ENCODE measurements at regions not wholly inside any gene's neighbourhood (a gene's known extent, or its start where the extent isn't known, plus 50 kb on each side); places are given as distances from the start of the nearest gene placed in this dataset.

DNA sequence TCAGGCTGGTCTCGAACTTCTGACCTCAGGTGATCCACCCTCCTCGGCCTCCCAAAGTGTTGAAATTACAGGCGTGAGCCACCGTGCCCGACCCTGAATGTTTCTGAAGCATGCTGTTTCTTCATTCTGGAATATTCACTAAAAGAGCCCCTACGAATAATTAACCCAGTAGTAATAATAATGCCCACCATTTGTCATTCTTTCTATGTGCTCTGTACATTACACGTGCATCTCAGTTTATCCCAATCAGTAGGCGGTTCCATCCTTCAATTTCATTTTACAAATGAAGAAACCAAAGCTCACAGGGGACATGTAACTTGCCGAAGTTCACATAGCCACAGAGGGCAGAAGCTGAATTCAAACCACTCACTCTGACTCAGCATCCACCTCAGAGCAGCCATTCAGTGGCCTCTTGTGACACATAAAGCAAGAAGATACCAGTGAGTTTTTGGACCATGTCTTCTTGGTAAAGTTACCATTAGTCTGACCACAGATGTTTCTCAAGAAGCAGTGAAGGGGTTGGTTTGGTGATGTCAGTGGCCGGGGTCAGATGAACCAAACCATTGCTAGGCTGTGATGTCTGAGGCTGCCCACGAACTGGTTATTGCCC, 71.9 kb upstream of the DUSP5 start:
- no peak for DNase-seq
- H3K4me3 ChIP-seq (ENCODE audit: insufficient read depth, low read depth, low read length), result no peak overlapping the region

DNA sequence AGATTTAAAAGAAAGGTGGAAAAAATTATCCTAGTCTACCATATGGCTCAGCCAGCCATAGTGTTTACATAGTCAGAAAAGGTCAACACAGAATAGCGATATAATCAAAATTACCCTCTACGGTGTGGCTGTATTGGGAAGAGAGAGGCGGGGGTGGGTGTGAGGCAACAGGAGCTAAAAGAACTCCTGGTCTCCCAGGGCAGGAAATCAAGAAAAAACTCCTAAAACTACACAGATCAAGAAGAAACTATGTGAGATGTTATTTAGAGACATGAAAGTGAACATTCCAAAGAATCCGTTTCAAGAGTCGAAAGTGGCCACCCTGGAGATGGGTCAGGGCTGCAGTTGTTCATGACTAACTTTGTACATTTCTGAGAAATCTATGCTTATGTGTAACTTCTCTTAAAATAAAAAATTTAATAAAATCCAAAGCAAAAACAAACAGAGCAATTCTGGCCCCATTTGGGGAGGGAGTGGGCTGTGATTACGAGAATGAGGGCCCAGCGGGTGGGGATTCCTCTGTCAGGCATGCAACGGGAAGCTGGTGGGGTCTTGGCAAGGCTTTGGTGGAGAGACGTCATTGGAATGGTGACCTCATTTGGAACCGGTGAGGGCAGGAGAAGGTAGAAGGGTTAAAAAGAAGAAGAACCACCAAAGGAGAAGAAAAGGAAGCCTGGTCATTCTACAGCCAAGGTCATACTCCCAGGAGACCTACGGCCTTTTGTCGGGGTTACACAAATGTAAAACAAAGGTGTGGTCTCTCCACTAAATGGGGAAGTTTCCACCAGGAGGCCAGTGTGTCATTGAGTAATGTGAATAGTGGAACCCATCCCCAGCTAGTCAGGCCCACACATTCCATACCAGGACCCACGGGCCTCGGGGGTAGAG, 71.2 kb upstream of the DUSP5 start:
- no peak overlapping the region for H3K4me3 ChIP-seq (ENCODE audit: insufficient read depth, low read depth, low read length)
- DNase-seq, result no peak
- no peaks in the 10 kb centered on the region for H3K27me3 ChIP-seq (ENCODE audit: control insufficient read depth, insufficient read depth, low read length)
- no peaks in the 10 kb centered on the region for H3K36me3 ChIP-seq (replicated peaks; ENCODE audit: control insufficient read depth, insufficient read depth, low read length)

More for the DNA sequence above, 71.9 kb upstream of the DUSP5 start:
- H3K27me3 ChIP-seq (ENCODE audit: control insufficient read depth, insufficient read depth, low read length), result no peaks in the 10 kb centered on the region
- no peaks in the 10 kb centered on the region for H3K36me3 ChIP-seq (replicated peaks; ENCODE audit: control insufficient read depth, insufficient read depth, low read length)

DNA sequence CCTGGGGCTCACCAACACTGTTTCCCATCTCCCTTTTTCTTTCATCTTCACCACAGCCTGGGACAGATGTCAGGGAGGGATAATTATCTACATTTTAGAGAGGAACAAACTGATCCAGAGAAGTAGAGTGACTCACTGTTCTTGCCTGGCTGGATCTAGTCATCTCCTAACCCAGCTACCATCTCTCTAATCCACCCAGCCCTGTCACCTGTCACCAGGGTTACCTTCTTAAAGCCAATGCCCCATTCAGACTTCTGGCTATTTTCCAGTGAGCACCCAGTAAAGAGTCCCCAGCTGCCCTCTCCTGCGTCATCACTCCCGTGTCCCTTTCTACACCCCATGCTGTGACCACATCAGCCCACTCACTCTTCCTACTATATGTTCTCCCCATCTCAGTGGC, 68.4 kb upstream of the DUSP5 start:
- Histone ChIP-seq H3K4me3 (ENCODE audit: insufficient read depth, low read depth, low read length) (no peak overlapping the region), H3K36me3 (replicated peaks; ENCODE audit: control insufficient read depth, insufficient read depth, low read length) (no peaks in the 10 kb centered on the region), H3K27me3 (ENCODE audit: control insufficient read depth, insufficient read depth, low read length) (no peaks in the 10 kb centered on the region)
- DNase-seq, result no peak

DNA sequence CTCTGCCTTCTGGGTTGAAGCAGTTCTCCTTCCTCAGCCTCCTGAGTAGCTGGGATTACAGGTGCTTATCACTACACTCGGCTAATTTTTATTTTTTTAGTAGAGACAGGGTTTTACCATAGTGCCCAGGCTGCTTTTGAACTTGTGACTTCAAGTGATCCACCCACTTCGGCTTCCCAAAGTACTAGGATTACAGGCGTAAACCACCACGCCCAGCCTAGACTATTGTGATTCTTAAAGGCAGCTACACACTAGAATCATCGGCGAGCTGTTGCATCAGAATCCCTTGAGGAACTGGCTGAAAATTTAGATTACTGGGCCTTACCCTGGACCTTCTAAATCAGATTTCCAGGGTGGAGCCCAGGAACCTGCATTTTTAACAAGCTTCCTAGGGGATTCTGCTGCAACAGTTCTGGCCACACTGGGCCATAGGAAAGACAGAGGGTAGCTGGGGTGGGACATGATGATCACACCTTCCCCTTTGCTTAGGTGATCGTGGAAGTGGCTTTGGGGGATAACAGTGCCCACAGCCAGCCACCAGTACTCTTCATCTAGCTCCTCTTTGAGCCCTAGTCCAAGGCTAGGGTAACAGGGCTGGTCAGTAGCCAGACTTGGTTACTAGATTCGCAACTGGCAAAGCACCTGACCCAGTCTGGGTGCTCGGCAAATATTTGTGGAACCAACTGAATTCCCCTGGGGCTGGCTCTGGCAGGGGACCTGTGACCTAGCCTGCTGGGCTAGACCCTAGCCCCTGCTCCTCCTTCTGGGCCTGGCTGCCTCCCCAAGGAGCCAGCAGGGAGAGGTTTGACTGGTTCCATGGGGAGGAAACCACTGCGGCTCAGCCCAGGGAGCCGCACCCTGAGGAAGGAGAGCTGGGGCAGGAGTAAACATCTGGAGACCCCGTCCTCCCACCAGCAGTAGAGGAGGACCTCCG, 67.1 kb upstream of the DUSP5 start:
- DNase-seq, result no peak
- Histone ChIP-seq H3K36me3 (replicated peaks; ENCODE audit: control insufficient read depth, insufficient read depth, low read length) (no peaks in the 10 kb centered on the region), H3K4me3 (ENCODE audit: insufficient read depth, low read depth, low read length) (no peak overlapping the region), H3K27me3 (ENCODE audit: control insufficient read depth, insufficient read depth, low read length) (no peaks in the 10 kb centered on the region)

DNA sequence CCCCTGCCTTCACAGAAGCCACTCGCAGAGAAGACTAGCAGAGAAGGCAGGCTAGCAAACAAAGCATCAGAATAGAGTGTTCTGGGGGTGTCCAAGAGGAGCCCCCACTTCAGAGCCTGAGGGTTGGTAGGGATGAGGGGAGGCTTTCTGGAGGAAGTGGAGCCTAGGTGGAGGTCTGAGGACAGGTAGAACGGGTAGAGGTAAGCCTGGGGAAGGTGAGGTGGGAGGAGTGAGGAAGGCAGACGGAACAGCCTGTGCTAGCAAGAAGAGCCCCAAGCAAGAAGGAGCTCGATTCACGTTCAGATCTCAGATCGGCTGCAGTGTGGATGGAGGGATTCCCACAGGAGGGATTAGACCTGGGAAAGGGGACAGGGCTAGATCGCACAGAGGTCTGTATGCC, 66.0 kb upstream of the DUSP5 start:
- DNase-seq, result no peak
- Histone ChIP-seq H3K36me3 (replicated peaks; ENCODE audit: control insufficient read depth, insufficient read depth, low read length) (no peaks in the 10 kb centered on the region), H3K27me3 (ENCODE audit: control insufficient read depth, insufficient read depth, low read length) (no peaks in the 10 kb centered on the region), H3K4me3 (ENCODE audit: insufficient read depth, low read depth, low read length) (no peak overlapping the region)

DNA sequence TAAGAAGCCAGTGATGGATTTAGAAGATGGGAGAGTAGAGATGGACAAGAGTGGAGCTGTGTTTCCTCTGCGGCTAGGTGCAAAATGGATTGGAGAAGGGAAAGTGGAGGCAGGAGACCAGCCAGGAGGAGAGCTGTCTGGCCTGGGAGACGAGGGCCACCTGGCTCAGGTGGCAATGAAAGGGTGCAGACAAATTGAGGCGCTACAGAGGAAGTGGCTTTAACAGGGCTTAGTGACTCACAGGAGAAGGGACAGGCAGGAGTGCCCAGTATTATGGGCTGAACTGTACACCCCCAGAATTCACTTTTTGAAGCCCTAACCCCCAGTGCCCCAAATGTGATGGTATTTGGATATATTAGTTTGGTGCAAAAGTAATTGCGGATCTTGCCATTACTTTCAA, 65.6 kb upstream of the DUSP5 start:
- Histone ChIP-seq H3K4me3 (ENCODE audit: insufficient read depth, low read depth, low read length) (no peak overlapping the region), H3K36me3 (replicated peaks; ENCODE audit: control insufficient read depth, insufficient read depth, low read length) (no peaks in the 10 kb centered on the region), H3K27me3 (ENCODE audit: control insufficient read depth, insufficient read depth, low read length) (no peaks in the 10 kb centered on the region)
- DNase-seq, result no peak

DNA sequence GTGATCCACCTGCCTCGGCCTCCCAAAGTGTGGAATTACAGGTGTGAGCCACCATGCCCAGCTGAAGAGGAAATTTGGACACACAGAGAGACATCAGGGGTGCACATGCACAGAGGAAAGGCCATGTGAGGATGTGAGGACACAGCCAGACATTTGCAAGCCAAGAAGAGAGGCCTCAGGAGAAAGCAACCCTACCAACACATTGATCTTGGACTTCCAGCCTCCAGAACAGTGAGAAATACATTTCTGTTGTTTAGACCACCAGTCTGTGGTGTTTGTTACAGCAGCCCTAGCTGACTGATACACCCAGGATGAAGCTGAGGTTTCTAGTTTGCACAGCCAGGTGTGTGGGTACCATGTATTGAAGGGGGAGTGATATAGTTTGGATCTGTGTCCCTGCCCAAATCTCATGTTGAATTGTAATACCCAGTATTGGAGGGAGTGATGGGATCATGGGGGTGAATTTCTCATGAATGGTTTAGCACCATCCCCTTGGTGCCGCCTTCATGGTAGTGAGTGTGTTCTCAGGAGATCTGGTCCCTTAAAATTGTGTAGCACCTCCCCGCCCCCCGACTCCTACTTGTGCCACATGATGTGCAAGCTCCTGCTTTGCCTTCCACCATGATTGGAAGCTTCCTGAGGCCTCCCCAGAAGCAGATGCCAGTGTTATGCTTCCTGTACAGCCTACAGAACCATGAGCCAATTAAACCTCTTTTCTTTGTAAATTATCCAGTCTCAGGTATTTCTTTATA, 64.7 kb upstream of the DUSP5 start:
- no peaks in the 10 kb centered on the region for H3K36me3 ChIP-seq (replicated peaks; ENCODE audit: control insufficient read depth, insufficient read depth, low read length)
- H3K27me3 ChIP-seq (ENCODE audit: control insufficient read depth, insufficient read depth, low read length), result no peaks in the 10 kb centered on the region
- DNase-seq, result no peak
- no peak overlapping the region for H3K4me3 ChIP-seq (ENCODE audit: insufficient read depth, low read depth, low read length)

DNA sequence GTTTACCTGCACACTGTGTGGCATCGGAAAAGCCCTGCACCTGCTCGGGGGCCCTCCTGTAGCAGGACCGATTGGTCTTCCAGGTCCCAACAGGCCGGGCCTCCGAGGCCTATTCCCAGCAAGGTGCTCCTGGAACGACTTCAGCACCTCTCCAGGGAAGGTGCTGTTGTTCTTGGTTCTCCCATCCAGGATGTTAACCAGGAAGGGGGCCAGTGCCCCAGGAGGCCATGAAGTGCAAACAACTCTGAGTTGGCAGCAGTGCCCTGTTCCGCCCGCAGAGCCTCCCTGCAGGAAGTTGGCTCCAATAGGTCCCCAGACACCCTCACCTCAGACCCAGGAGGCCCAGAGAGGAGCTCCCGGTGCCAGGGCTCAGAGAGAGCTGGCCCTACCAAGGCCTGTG, 64.0 kb upstream of the DUSP5 start:
- Histone ChIP-seq H3K27me3 (ENCODE audit: control insufficient read depth, insufficient read depth, low read length) (no peaks in the 10 kb centered on the region), H3K4me3 (ENCODE audit: insufficient read depth, low read depth, low read length) (no peak overlapping the region), H3K36me3 (replicated peaks; ENCODE audit: control insufficient read depth, insufficient read depth, low read length) (no peaks in the 10 kb centered on the region)
- no peak for DNase-seq

DNA sequence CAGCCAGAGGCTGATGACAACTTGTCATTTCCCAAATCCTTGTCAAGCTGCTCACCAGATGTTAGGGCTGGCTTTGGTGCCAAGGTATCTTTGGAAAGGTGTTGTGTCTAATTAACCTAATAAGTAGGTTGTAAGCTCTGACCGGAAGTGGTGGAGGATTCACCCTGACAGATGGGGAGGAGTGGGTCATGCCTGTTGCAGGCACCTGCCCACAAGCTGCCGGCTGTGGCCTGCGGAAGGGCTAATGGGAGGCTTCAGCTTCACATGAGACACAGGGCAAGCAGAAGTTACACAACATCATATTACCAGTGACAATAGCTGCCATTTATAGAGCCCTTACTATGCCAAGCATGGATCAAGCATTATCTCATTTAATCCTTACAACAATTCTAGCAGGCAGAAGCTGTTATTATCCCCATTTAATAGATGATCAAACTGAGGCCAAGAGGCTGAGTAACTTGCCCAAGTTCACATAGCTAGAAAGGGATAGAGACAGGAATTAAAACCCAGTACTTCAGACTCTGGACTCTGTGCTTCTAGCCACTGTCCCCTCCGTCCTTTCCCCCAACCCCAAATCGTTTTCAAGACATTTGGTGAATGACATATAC, 63.1 kb upstream of the DUSP5 start:
- no peak for DNase-seq
- Histone ChIP-seq H3K4me3 (ENCODE audit: insufficient read depth, low read depth, low read length) (no peak overlapping the region), H3K36me3 (replicated peaks; ENCODE audit: control insufficient read depth, insufficient read depth, low read length) (no peaks in the 10 kb centered on the region), H3K27me3 (ENCODE audit: control insufficient read depth, insufficient read depth, low read length) (no peaks in the 10 kb centered on the region)

DNA sequence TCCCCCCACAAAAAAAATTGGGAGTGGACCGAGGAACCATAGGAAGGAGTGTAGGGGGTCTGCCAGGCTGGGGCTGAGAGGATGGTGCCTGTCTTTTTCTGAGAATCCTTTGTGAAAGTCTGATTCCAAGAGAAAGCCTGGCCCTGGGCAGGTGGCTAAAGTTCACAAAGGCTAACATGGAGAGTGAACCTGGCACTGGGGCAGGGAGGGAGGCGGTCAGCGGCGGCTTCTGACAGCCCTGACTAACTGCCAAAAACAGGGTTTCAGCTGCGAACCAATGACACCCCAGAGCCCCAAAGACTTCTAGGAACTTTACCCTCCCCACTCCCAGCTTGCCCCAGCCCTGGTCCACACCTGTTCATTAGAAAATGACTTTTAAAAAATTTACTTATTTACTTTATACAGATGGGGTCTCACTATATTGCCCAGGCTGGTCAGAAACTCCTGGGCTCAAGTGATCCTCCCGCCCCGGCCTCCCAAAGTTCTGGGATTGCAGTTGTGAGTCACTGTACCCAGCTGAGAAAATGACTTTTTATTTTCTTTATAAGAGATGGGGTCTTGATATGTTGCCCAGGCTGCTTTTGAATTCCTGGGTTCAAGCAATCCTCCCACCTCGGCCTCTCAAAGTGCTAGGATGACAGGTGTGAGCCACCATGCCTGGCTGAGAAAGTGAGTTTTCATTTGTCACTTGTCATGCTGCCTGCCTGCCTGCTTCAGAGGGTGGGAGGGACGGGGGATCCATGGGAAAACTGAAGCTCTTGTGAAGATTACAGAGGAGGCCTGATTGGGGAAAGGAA, 61.0 kb upstream of the DUSP5 start:
- Histone ChIP-seq H3K4me3 (ENCODE audit: insufficient read depth, low read depth, low read length) (no peak overlapping the region), H3K27me3 (ENCODE audit: control insufficient read depth, insufficient read depth, low read length) (no peaks in the 10 kb centered on the region), H3K36me3 (replicated peaks; ENCODE audit: control insufficient read depth, insufficient read depth, low read length) (no peaks in the 10 kb centered on the region)
- DNase-seq, result no peak

DNA sequence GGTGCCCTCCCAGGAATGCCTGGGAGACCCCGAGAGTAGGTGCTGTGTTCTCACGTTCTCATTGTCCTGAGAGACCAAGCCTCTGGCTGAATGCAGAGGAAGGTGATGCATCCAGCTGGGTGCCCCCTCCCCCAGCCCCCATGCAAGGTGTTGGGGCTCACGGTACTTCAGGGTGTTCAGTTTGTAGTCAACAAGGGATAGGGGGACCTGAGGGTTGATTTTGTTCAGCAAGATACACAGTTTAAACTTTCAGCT, 60.4 kb upstream of the DUSP5 start:
- no peak for DNase-seq
- no peak overlapping the region for H3K4me3 ChIP-seq (ENCODE audit: insufficient read depth, low read depth, low read length)
- H3K36me3 ChIP-seq (replicated peaks; ENCODE audit: control insufficient read depth, insufficient read depth, low read length), result no peaks in the 10 kb centered on the region
- H3K27me3 ChIP-seq (ENCODE audit: control insufficient read depth, insufficient read depth, low read length), result no peaks in the 10 kb centered on the region

DNA sequence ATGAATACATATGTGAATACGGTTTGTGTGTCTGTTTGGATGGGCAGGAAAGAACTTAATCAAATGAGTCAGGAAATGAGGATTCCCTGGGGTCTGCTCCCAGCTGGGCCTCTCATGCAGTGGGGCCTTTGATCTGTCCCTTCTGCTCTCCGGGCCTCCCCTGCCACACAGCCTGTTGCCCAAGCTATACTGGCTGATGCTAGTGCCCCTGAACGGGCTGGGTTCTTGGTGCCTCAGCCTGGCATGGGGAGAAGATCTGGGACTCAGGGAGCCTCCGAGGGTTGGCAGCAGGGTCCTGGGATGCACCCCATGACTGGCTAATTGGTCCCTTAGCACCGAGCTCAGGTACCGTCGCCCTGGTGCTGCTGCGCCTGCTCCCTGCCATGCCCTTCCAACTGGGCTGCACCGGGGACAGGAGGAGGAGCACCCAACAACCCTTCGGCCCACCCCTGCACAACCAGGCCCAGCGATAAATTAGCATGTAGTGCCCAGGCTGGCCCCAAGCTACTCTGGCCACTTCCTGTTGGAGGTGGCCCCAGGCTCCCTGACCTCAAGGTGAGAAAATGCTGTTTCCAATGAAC, 59.9 kb upstream of the DUSP5 start:
- H3K36me3 ChIP-seq (replicated peaks; ENCODE audit: control insufficient read depth, insufficient read depth, low read length), result no peaks in the 10 kb centered on the region
- DNase-seq, result no peak

DNA sequence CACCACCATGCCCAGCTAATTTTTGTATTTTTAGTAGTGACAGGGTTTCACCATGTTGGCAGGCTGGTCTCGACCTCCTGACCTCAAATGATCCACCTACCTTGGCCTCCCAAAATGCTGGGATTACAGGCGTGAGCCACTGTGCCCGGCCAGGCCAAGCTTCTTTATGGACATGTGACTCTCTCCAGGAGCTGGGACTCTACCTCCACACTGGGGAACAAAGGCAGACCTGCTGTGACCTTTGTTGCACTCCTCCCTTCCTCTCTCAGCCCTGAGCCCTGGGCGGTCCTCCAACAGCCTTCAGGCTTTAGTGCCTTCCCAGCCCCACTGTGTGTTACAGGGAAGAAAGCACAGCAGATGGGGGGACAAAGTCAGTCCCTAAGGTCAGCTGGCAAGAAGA, 55.0 kb upstream of the DUSP5 start:
- Histone ChIP-seq H3K27me3 (ENCODE audit: control insufficient read depth, insufficient read depth, low read length) (no peaks in the 10 kb centered on the region), H3K36me3 (replicated peaks; ENCODE audit: control insufficient read depth, insufficient read depth, low read length) (no peaks in the 10 kb centered on the region), H3K4me3 (ENCODE audit: insufficient read depth, low read depth, low read length) (no peak overlapping the region)
- no peak for DNase-seq

More for the DNA sequence above, 59.9 kb upstream of the DUSP5 start:
- no peak overlapping the region for H3K4me3 ChIP-seq (ENCODE audit: insufficient read depth, low read depth, low read length)
- no peaks in the 10 kb centered on the region for H3K27me3 ChIP-seq (ENCODE audit: control insufficient read depth, insufficient read depth, low read length)

Data from H7 (cell line).